ENCODE measurements at regions not wholly inside any gene's neighbourhood (a gene's known extent, or its start where the extent isn't known, plus 50 kb on each side); places are given as distances from the start of the nearest gene placed in this dataset.

DNA sequence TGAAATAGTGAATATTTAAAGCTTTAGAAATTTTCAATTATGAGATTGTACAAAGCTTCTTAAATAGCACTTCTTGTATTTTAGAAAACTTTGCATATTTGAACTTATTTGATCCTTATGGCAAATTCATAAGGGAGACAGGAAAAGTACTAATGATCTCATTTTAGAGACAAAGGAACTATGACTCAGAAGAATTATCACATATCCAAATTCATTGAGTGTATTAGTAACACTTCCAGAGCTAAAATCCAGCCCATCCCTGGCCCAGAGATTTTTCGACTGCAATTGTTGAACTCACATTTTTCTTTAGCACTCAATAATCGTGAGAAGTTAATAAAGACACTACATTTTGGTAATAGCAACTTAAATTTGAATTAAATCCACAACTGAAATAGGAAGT is 704.3 kb downstream of the EPM2A start (continued):
- TF ChIP-seq, protein P1, sequence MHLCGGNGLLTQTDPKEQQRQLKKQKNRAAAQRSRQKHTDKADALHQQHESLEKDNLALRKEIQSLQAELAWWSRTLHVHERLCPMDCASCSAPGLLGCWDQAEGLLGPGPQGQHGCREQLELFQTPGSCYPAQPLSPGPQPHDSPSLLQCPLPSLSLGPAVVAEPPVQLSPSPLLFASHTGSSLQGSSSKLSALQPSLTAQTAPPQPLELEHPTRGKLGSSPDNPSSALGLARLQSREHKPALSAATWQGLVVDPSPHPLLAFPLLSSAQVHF (CRISPR knock-in tag; IDR thresholded peaks at IDR 0.05): no peak
- TF ChIP-seq, protein P2, sequence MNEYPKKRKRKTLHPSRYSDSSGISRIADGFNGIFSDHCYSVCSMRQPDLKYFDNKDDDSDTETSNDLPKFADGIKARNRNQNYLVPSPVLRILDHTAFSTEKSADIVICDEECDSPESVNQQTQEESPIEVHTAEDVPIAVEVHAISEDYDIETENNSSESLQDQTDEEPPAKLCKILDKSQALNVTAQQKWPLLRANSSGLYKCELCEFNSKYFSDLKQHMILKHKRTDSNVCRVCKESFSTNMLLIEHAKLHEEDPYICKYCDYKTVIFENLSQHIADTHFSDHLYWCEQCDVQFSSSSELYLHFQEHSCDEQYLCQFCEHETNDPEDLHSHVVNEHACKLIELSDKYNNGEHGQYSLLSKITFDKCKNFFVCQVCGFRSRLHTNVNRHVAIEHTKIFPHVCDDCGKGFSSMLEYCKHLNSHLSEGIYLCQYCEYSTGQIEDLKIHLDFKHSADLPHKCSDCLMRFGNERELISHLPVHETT (CRISPR knock-in tag; conservative IDR thresholded peaks at IDR 0.05): no peak
- TF ChIP-seq ZNF776 (CRISPR knock-in tag; IDR thresholded peaks at IDR 0.05) (no peak), ZNF10 (CRISPR knock-in tag; IDR thresholded peaks at IDR 0.05; ENCODE audit: borderline replicate concordance, low read depth) (no peak)

- in situ Hi-C loops (cut with HindIII; ENCODE audit: extremely low pct_ligation_motif_present, low pct_unique_long_range_greater_than_20kb): no loop called here
- Histone ChIP-seq H3K36me3 (replicated peaks in 1 of 2; ENCODE audit: control insufficient read depth in 1 of 2, insufficient read depth in 2 of 2, low read length in 2 of 2) (no peaks in the 10 kb centered on the region), H3K9ac (ENCODE audit: insufficient read depth, low read depth, low read length) (no peak overlapping the region), H4K20me1 (ENCODE audit: insufficient read depth, low read length) (no peaks in the 10 kb centered on the region), H3K27ac (ENCODE audit: extremely low read length, insufficient read depth, low read length) (no peak overlapping the region), H3K79me2 (ENCODE audit: insufficient read depth, low read length) (no peaks in the 10 kb centered on the region), H3K27me3 (ENCODE audit: control insufficient read depth in 1 of 2, insufficient read depth in 2 of 2, low read length in 2 of 2) (peaks cover 0 to 8% of the 10 kb centered on the region in 2 experiments; a peak in 2 of 5 replicates), H3K4me2 (ENCODE audit: low read depth, low read length) (no peak overlapping the region), H3K9me3 (ENCODE audit: low read length) (no peaks in the 10 kb centered on the region), H2AFZ (ENCODE audit: low read length) (no peak overlapping the region), H3K4me1 (ENCODE audit: insufficient read depth, low read length) (peaks cover 15% of the 10 kb centered on the region), H3K4me3 (replicated peaks in 1 of 3; ENCODE audit: insufficient read depth in 1 of 3, low read depth in 2 of 3, low read length in 3 of 3) (no peak overlapping the region)
- no peak for ATAC-seq
- CTCF ChIA-PET (ENCODE audit: low intra/inter-chr PET ratio, low total read pairs): no interaction called here
- intact Hi-C loops (cut with micrococcal nuclease; ENCODE audit: unreplicated experiment): no loop called here
- POLR2A ChIA-PET: no interaction called here
- 47% methylated on average over 4 of the region's 4 CpGs for WGBS (ENCODE audit: low lambda C conversion rate)
- no TSS peak for BruUV-seq (replicated peaks)
- TF ChIP-seq PREB (CRISPR knock-in tag; IDR thresholded peaks at IDR 0.05) (no peak), KDM3A (CRISPR knock-in tag; IDR thresholded peaks at IDR 0.05; ENCODE audit: low read depth) (no peak), CENPT (CRISPR knock-in tag; IDR thresholded peaks at IDR 0.05; ENCODE audit: low read depth) (no peak)
- TF ChIP-seq, protein P3, sequence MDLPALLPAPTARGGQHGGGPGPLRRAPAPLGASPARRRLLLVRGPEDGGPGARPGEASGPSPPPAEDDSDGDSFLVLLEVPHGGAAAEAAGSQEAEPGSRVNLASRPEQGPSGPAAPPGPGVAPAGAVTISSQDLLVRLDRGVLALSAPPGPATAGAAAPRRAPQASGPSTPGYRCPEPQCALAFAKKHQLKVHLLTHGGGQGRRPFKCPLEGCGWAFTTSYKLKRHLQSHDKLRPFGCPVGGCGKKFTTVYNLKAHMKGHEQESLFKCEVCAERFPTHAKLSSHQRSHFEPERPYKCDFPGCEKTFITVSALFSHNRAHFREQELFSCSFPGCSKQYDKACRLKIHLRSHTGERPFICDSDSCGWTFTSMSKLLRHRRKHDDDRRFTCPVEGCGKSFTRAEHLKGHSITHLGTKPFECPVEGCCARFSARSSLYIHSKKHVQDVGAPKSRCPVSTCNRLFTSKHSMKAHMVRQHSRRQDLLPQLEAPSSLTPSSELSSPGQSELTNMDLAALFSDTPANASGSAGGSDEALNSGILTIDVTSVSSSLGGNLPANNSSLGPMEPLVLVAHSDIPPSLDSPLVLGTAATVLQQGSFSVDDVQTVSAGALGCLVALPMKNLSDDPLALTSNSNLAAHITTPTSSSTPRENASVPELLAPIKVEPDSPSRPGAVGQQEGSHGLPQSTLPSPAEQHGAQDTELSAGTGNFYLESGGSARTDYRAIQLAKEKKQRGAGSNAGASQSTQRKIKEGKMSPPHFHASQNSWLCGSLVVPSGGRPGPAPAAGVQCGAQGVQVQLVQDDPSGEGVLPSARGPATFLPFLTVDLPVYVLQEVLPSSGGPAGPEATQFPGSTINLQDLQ (CRISPR knock-in tag; IDR thresholded peaks at IDR 0.05): no peak
- FAIRE-seq: no peak
- no peak for DNase-seq (ENCODE audit: low spot score)
These were observed 703.4 kb downstream of the EPM2A start for GRCh38 chr6:145031962-145032361.

All from HepG2 (cell line).